ENCODE measurements at regions not wholly inside any gene's neighbourhood (a gene's known extent, or its start where the extent isn't known, plus 50 kb on each side); places are given as distances from the start of the nearest gene placed in this dataset.

GRCh38 chr12:61414470-61414869 lies 845.7 kb upstream of the USP15 start:
- CTCF ChIA-PET, result no interaction called here
- no peak for DNase-seq
- Mint-ChIP-seq H3K27ac (no peak overlapping the region), H3K9me3 (peaks cover 6% of the 10 kb centered on the region), H3K27me3 (no peaks in the 10 kb centered on the region), H3K4me1 (no peaks in the 10 kb centered on the region), H3K36me3 (no peaks in the 10 kb centered on the region), H3K4me3 (no peak overlapping the region)

GRCh38 chr12:61422786-61423185 lies 837.4 kb upstream of the USP15 start:
- no peak for DNase-seq
- no peaks in the 10 kb centered on the region for H3K4me1 Mint-ChIP-seq
- H3K9me3 Mint-ChIP-seq, result peaks cover 13% of the 10 kb centered on the region
- H3K4me3 Mint-ChIP-seq, result no peak overlapping the region
- CTCF ChIA-PET, result no interaction called here
- no peaks in the 10 kb centered on the region for H3K27me3 Mint-ChIP-seq
- H3K36me3 Mint-ChIP-seq, result no peaks in the 10 kb centered on the region
- H3K27ac Mint-ChIP-seq, result no peak overlapping the region

GRCh38 chr12:61452076-61452475 lies 808.1 kb upstream of the USP15 start:
- no peak for DNase-seq
- H3K4me3 Mint-ChIP-seq, result no peak overlapping the region
- H3K9me3 Mint-ChIP-seq, result peaks cover 3% of the 10 kb centered on the region
- H3K4me1 Mint-ChIP-seq, result no peaks in the 10 kb centered on the region
- no peak overlapping the region for H3K27ac Mint-ChIP-seq
- no peaks in the 10 kb centered on the region for H3K27me3 Mint-ChIP-seq
- CTCF ChIA-PET, result no interaction called here
- no peaks in the 10 kb centered on the region for H3K36me3 Mint-ChIP-seq

GRCh38 chr12:61487728-61488127 lies 772.5 kb upstream of the USP15 start:
- H3K4me1 Mint-ChIP-seq, result no peaks in the 10 kb centered on the region
- no peaks in the 10 kb centered on the region for H3K27me3 Mint-ChIP-seq
- H3K9me3 Mint-ChIP-seq, result no peaks in the 10 kb centered on the region
- no peaks in the 10 kb centered on the region for H3K36me3 Mint-ChIP-seq
- H3K27ac Mint-ChIP-seq, result no peak overlapping the region
- no peak for DNase-seq
- CTCF ChIA-PET, result no interaction called here
- no peak overlapping the region for H3K4me3 Mint-ChIP-seq

GRCh38 chr12:61490526-61491498 lies 769.4 kb upstream of the USP15 start:
- Mint-ChIP-seq H3K9me3 (no peaks in the 10 kb centered on the region), H3K36me3 (no peaks in the 10 kb centered on the region), H3K27me3 (no peaks in the 10 kb centered on the region), H3K4me3 (no peak overlapping the region), H3K27ac (no peak overlapping the region), H3K4me1 (no peaks in the 10 kb centered on the region)
- CTCF ChIA-PET, result no interaction called here
- no peak for DNase-seq

GRCh38 chr12:61502179-61502578 lies 758.0 kb upstream of the USP15 start:
- Mint-ChIP-seq H3K27me3 (no peaks in the 10 kb centered on the region), H3K4me1 (no peaks in the 10 kb centered on the region), H3K27ac (no peak overlapping the region), H3K4me3 (no peak overlapping the region), H3K36me3 (no peaks in the 10 kb centered on the region), H3K9me3 (peaks cover 2% of the 10 kb centered on the region)
- CTCF ChIA-PET, result no interaction called here
- DNase-seq, result no peak

- peaks cover 2% of the 10 kb centered on the region for H3K9me3 Mint-ChIP-seq
- no peak overlapping the region for H3K4me3 Mint-ChIP-seq
- no peaks in the 10 kb centered on the region for H3K4me1 Mint-ChIP-seq
- DNase-seq, result no peak
- CTCF ChIA-PET, result no interaction called here
- no peaks in the 10 kb centered on the region for H3K36me3 Mint-ChIP-seq
- H3K27ac Mint-ChIP-seq, result no peak overlapping the region
- H3K27me3 Mint-ChIP-seq, result no peaks in the 10 kb centered on the region
Measured at GRCh38 chr12:61504396-61505080, 755.7 kb upstream of the USP15 start.

GRCh38 chr12:61513499-61513898 lies 746.7 kb upstream of the USP15 start:
- Mint-ChIP-seq H3K4me3 (no peak overlapping the region), H3K27me3 (no peaks in the 10 kb centered on the region)
- no peak for DNase-seq

GRCh38 chr12:61514016-61514415 lies 746.2 kb upstream of the USP15 start:
- CTCF ChIA-PET, result no interaction called here
- Mint-ChIP-seq H3K9me3 (no peaks in the 10 kb centered on the region), H3K27ac (no peak overlapping the region), H3K4me3 (no peak overlapping the region), H3K36me3 (no peaks in the 10 kb centered on the region), H3K27me3 (no peaks in the 10 kb centered on the region), H3K4me1 (no peaks in the 10 kb centered on the region)
- DNase-seq, result no peak

More at GRCh38 chr12:61513499-61513898, 746.7 kb upstream of the USP15 start:
- Mint-ChIP-seq H3K27ac (no peak overlapping the region), H3K9me3 (no peaks in the 10 kb centered on the region), H3K36me3 (no peaks in the 10 kb centered on the region), H3K4me1 (no peaks in the 10 kb centered on the region)
- CTCF ChIA-PET, result no interaction called here

- DNase-seq, result no peak
- no peaks in the 10 kb centered on the region for H3K27me3 Mint-ChIP-seq
- CTCF ChIA-PET, result interaction anchor here (1.1 kb wide), 1 partner anchor 9 kb away, joined by 3 read pairs; no protein-coding TSS in a partner anchor
- H3K27ac Mint-ChIP-seq, result no peak overlapping the region
- H3K9me3 Mint-ChIP-seq, result no peaks in the 10 kb centered on the region
- H3K4me3 Mint-ChIP-seq, result no peak overlapping the region
- H3K36me3 Mint-ChIP-seq, result no peaks in the 10 kb centered on the region
- no peaks in the 10 kb centered on the region for H3K4me1 Mint-ChIP-seq
Measured at GRCh38 chr12:61521258-61521657, 738.9 kb upstream of the USP15 start.

- Mint-ChIP-seq H3K27me3 (no peaks in the 10 kb centered on the region), H3K4me3 (no peak overlapping the region), H3K4me1 (no peaks in the 10 kb centered on the region), H3K27ac (no peak overlapping the region), H3K36me3 (no peaks in the 10 kb centered on the region), H3K9me3 (no peaks in the 10 kb centered on the region)
- CTCF ChIA-PET, result no interaction called here
- DNase-seq, result no peak
Measured at GRCh38 chr12:61523276-61523992, 736.8 kb upstream of the USP15 start.

- no peaks in the 10 kb centered on the region for H3K4me1 Mint-ChIP-seq
- H3K36me3 Mint-ChIP-seq, result no peaks in the 10 kb centered on the region
- H3K27ac Mint-ChIP-seq, result no peak overlapping the region
- no peaks in the 10 kb centered on the region for H3K9me3 Mint-ChIP-seq
- H3K4me3 Mint-ChIP-seq, result no peak overlapping the region
- DNase-seq, result no peak
- CTCF ChIA-PET, result no interaction called here
- H3K27me3 Mint-ChIP-seq, result no peaks in the 10 kb centered on the region
Measured at GRCh38 chr12:61524851-61525250, 735.4 kb upstream of the USP15 start.

- Mint-ChIP-seq H3K9me3 (no peaks in the 10 kb centered on the region), H3K4me3 (no peak overlapping the region)
Measured at GRCh38 chr12:61525331-61525730, 734.9 kb upstream of the USP15 start.

GRCh38 chr12:61530456-61530855 lies 729.7 kb upstream of the USP15 start:
- CTCF ChIA-PET, result no interaction called here
- H3K27ac Mint-ChIP-seq, result no peak overlapping the region
- no peaks in the 10 kb centered on the region for H3K36me3 Mint-ChIP-seq
- H3K27me3 Mint-ChIP-seq, result no peaks in the 10 kb centered on the region
- H3K4me3 Mint-ChIP-seq, result no peak overlapping the region
- DNase-seq, result no peak
- H3K4me1 Mint-ChIP-seq, result no peaks in the 10 kb centered on the region
- H3K9me3 Mint-ChIP-seq, result no peaks in the 10 kb centered on the region

More at GRCh38 chr12:61525331-61525730, 734.9 kb upstream of the USP15 start:
- Mint-ChIP-seq H3K27me3 (no peaks in the 10 kb centered on the region), H3K27ac (no peak overlapping the region), H3K4me1 (no peaks in the 10 kb centered on the region), H3K36me3 (no peaks in the 10 kb centered on the region)
- CTCF ChIA-PET, result no interaction called here
- no peak for DNase-seq
